Activated CD4-positive, alpha-beta T cell treated with anti-CD3 and anti-CD28 coated beads for 4 hours (primary cell): ENCODE measurements at regions not wholly inside any gene's neighbourhood (a gene's known extent, or its start where the extent isn't known, plus 50 kb on each side); places are given as distances from the start of the nearest gene placed in this dataset.
"Not testable (repeated sequence)": the region's sequence is repeated elsewhere in the genome, so short reads cannot be mapped to it uniquely, and the experiment has no call there.

Experiments
- DNase-seq, 2 donors: peaks; one replicate each; pipeline ENCODE4 v3.0.0-alpha.2; 2020

- DNase-seq, result no peak
Measured at GRCh38 chr3:5564278-5564666, 376.8 kb downstream of the EDEM1 start.

GRCh38 chr3:5565026-5565425, 377.5 kb downstream of the EDEM1 start:
- DNase-seq, result no peak

- no peak for DNase-seq
Measured at GRCh38 chr3:5567113-5567512, 379.6 kb downstream of the EDEM1 start.

GRCh38 chr3:5568451-5568850, 380.9 kb downstream of the EDEM1 start:
- no peak for DNase-seq

- no peak for DNase-seq
Measured at GRCh38 chr3:5569152-5569551, 381.6 kb downstream of the EDEM1 start.

GRCh38 chr3:5572168-5572567, 384.7 kb downstream of the EDEM1 start:
- DNase-seq, result no peak

GRCh38 chr3:5576277-5577011, 388.9 kb downstream of the EDEM1 start:
- no peak for DNase-seq

- DNase-seq, result no peak
Measured at GRCh38 chr3:5579139-5579602, 391.7 kb downstream of the EDEM1 start.

- DNase-seq, result no peak
Measured at GRCh38 chr3:5579946-5580345, 392.4 kb downstream of the EDEM1 start.

- DNase-seq, result no peak
Measured at GRCh38 chr3:5580826-5581225, 393.3 kb downstream of the EDEM1 start.

- DNase-seq, result no peak
Measured at GRCh38 chr3:5581743-5582142, 394.2 kb downstream of the EDEM1 start.

- DNase-seq, result no peak
Measured at GRCh38 chr3:5583920-5584319, 396.4 kb downstream of the EDEM1 start.

GRCh38 chr3:5585085-5585484, 397.6 kb downstream of the EDEM1 start:
- no peak for DNase-seq

- no peak for DNase-seq
Measured at GRCh38 chr3:5606884-5607472, 419.5 kb downstream of the EDEM1 start.

- DNase-seq, result no peak
Measured at GRCh38 chr3:5607581-5607980, 420.1 kb downstream of the EDEM1 start.

- not testable (repeated sequence) for DNase-seq
Measured at GRCh38 chr3:5608971-5609370, 421.5 kb downstream of the EDEM1 start.

- no peak for DNase-seq
Measured at GRCh38 chr3:5613599-5613998, 426.1 kb downstream of the EDEM1 start.

- DNase-seq, result no peak
Measured at GRCh38 chr3:5616873-5617272, 429.4 kb downstream of the EDEM1 start.

- DNase-seq, result no peak
Measured at GRCh38 chr3:5618170-5618569, 430.7 kb downstream of the EDEM1 start.

- no peak for DNase-seq
Measured at GRCh38 chr3:5630406-5630805, 442.9 kb downstream of the EDEM1 start.

GRCh38 chr3:5633960-5634359, 446.5 kb downstream of the EDEM1 start:
- DNase-seq, result no peak

- no peak for DNase-seq
Measured at GRCh38 chr3:5634411-5634810, 446.9 kb downstream of the EDEM1 start.

- no peak for DNase-seq
Measured at GRCh38 chr3:5635746-5636145, 448.2 kb downstream of the EDEM1 start.

GRCh38 chr3:5638550-5638949, 451.0 kb downstream of the EDEM1 start:
- no peak for DNase-seq
